OCI-M2 (cell line): ENCODE measurements at regions not wholly inside any gene's neighbourhood (a gene's known extent, or its start where the extent isn't known, plus 50 kb on each side); places are given as distances from the start of the nearest gene placed in this dataset.
"Not testable (repeated sequence)": the region's sequence is repeated elsewhere in the genome, so short reads cannot be mapped to it uniquely, and the experiment has no call there.

Experiments
- DNase-seq: peaks from one replicate; lab custom pipeline; 2025; ENCODE audit not compliant: unreplicated experiment; lab: John Stamatoyannopoulos, UW

DNA sequence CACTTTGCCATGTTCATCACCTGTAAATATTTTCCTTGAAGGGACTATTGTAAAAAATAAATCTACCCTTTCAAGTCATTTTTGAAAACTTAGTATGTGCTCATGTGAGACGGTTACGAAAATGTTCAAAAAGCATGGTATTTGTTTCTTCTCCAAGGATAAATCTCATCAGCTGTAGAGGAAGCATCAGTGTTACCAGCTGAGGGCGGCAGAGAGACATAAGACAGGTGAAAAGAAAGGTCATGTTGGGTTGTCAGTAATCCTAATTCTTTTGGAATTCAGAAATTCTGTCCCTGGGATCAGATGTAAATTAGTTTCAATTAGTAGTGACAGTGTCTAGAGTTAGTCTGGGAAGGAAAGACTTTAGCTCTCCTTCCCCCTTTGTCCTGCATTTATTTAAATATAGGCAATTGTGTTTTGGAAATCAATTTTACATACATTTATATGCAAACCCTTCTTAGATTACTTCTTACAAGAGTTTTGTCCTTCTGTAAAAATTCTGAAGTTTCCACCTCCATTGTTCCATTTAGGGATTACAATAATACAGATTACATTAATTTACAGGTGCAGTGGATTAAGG is 791.9 kb upstream of the CDH6 start:
- DNase-seq = no peak

DNA sequence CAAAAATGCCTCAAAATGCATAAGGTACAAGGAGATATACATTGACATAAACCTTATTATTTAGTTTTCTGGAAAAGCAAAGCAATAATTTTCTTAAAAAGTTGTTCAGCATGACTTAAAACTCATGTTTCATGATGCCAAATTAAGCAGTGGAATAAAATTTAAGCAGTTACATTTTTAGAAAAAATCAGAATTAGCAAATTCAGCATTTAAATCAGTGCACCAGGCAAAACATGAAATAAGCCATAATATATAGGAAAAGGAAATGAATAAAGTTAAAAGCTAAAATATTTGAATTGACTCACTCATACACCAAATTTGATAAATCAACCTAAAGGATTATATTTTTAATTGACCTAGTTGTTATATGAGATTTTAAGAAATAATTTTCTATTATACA is 795.1 kb upstream of the CDH6 start:
- DNase-seq = no peak

DNA sequence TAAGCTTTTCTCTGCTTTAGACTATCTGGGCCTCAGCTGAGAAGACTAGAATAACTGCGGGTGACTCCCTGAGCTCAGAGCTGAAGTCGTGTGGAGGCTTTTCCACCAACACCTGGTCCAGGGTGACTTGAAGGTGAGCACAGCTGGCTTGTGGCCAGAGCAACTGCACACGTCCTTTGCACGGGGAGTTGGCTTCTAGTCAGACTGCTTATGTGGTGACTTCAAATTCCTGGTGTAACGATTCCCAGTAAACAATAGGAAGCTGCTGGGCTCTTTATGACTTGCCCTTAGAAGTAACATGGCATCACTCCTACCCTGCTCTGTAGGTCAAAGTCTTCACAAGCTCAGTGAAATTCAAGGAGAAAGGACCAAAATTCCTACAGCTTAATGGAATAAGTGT is 800.6 kb upstream of the CDH6 start:
- DNase-seq = no peak

- no peak for DNase-seq
Measured at GRCh38 chr5:30390095-30390494, 803.4 kb upstream of the CDH6 start.

GRCh38 chr5:30387974-30388632 is 805.4 kb upstream of the CDH6 start:
- DNase-seq = no peak

DNA sequence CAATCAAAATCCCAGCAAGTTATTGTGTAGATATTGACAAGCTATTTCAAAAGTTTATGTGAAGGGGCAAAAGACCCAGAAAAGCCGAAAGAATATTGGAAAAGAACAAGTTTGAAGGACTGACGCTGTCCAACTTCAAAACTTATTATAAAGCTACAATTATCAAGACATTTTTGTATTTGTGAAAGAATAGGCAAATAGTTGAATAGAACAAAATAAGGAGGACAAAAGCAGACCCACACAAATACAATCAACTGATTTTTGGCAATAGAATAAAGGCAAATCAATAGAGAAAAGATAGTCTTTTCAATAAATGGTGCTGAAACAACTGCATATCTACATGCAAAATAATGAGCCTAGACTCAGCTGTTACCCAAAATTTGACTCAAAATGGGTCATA is 807.7 kb upstream of the CDH6 start:
- DNase-seq = no peak

DNA sequence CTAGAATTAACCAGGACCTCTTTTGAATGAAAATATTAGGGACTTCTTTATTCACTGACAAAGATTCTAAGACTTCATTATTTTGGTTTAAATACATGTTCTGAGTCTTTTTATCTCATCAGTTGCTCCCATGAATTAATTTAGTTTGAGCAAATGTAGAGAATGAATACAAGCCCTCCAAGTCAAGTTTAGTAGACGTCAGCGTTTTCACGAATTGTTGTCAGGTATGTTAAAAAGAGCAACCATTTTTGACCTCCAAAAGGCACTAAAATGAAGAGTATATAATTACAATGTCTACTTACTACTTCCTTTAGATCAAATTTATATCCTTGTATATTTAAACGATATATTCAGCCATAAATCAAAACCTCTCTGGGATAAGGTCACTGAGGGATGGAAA is 809.3 kb upstream of the CDH6 start:
- no peak for DNase-seq

GRCh38 chr5:30380228-30380627 is 813.3 kb upstream of the CDH6 start:
- no peak for DNase-seq

- DNase-seq = no peak
Measured at GRCh38 chr5:30376848-30377247, 816.6 kb upstream of the CDH6 start.

GRCh38 chr5:30368064-30368463 is 825.4 kb upstream of the CDH6 start:
- no peak for DNase-seq

GRCh38 chr5:30365031-30365430 is 828.5 kb upstream of the CDH6 start:
- not testable (repeated sequence) for DNase-seq

- DNase-seq = no peak
Measured at GRCh38 chr5:30357371-30357770, 836.1 kb upstream of the CDH6 start.

DNA sequence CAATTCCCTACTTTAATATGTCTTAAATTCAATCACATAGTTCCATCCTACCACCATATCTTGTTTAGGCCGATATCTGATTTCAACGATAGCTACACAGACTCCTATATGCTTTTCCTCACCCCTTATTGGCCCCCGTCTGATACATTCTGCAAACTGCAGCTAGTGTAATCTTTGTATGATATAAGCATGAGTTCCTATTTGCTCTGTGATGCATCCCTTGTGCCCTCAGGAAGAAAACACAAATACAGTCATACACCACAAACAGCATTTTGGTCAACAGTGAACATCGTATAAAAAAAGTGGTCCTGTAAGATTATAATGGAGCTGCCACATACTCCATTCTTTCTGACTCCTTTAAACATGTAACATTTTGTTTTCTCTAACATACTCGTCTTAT is 837.8 kb upstream of the CDH6 start:
- no peak for DNase-seq

- DNase-seq = no peak
Measured at GRCh38 chr5:30347858-30348257, 845.6 kb upstream of the CDH6 start.

DNA sequence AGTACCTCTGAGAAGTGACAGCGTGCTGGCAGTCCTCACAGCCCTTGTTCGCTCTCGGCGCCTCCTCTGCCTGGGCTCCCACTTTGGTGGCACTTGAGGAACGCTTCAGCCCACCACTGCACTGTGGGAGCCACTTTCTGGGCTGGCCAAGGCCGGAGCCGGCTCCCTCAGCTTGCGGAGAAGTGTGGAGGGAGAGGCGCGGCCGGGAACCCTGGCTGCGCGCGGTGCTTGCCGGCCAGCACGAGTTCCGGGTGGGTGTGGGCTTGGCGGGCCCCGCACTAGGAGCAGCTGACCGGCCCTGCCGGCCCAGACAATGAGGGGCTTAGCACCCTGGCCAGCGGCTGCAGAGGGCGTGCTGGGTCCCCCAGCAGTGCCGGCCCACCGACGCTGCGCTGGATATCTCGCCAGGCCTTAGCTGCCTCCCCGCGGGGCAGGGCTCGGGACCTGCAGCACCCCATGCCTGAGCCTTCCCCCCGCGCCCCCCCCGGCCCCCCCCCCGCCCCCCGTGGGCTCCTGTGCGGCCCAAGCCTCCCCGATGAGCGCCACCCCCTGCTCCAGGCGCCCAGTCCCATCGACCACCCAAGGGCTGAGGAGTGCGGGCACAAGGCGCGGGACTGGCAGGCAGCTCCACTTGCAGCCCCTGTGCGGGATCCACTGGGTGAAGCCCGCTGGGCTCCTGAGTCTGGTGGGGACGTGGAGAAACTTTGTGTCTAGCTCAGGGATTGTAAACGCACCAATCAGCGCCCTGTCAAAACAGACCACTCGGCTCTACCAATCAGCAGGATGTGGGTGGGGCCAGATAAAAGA is 847.7 kb upstream of the CDH6 start:
- not testable (repeated sequence) for DNase-seq

GRCh38 chr5:30343707-30344106 is 849.8 kb upstream of the CDH6 start:
- DNase-seq = no peak

DNA sequence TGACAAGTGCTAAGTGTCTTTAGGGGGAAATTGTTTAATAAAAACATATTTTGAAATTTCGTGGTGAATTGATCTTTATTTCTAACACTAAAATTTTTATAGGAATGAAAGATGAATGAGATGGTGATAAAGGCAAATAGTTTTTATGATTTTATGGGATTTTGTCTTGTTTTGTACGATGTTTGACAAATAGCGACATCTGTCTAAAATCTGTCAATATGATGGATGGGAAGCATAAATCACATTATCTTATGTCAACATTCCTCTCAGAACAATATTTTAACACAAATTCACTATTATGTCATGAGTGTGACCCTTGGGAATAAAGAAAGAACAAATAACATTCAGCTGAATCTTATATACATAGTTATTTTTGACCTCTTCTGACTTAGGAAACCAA is 852.0 kb upstream of the CDH6 start:
- DNase-seq = no peak

GRCh38 chr5:30337084-30337573 is 856.4 kb upstream of the CDH6 start:
- no peak for DNase-seq

DNA sequence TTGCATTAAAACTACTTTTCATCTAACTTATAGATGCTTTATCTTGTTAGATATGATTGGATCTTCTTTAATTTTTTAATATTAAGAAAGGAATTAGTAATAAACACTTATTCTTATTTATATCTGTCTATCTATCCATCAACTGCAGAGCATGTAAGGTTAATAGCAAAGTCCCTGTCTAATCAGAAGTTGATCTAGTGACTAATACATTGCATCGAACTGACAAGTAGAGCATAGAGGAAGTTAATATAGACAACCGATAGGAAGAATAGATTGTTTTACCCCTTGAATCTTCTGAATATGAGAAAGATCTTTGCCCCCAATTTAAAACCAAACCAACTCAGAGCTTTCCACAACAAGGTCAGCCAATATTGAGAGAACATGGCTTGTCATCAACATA is 862.0 kb upstream of the CDH6 start:
- no peak for DNase-seq

- DNase-seq = no peak
Measured at GRCh38 chr5:30325795-30326194, 867.7 kb upstream of the CDH6 start.

DNA sequence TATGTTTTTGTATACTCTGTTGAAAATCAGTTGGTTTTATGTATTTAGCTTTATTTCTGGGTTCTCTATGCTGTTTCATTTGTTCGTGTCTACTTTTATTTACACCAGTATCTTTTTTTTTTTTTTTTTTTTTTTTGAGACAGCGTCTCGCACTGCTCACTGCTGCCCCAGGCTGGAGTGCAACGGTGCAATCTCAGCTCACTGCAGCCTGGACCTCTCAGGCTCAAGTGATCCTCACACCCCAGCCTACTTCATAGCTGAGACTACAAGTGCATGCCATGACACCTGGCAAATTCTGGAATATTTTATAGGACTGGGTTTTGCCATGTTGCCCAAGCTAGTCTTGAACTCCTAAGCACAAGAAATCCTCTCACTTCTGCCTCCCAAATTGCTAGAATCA is 869.4 kb upstream of the CDH6 start:
- no peak for DNase-seq

DNA sequence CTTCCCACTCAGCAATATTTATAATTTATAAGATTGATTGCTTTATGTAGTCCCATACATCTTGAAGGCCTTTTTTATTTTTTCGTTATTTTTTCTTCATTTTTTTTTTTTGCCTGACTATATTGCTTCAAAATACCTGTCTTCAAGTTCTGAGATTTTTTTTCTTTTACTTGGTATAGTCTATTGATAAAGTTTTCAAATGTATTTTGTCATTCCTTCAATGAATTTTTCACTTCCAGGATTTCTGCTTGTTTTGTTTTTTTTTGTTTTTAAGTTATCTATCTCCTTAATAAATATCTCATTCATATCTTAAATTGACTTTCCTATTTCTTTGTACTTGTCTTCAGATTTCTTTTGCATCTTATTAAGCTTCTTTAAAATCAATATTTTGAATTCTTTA is 905.6 kb upstream of the CDH6 start:
- no peak for DNase-seq
